ENCODE measurements at regions not wholly inside any gene's neighbourhood (a gene's known extent, or its start where the extent isn't known, plus 50 kb on each side); places are given as distances from the start of the nearest gene placed in this dataset.

- TF ChIP-seq CTCF (IDR thresholded peaks at IDR 0.05) (no peak), POLR2A (IDR thresholded peaks at IDR 0.05) (no peak), POLR2AphosphoS5 (IDR thresholded peaks at IDR 0.05; ENCODE audit: insufficient read depth in 1 of 2, low read depth in 1 of 2) (no peak)
Measured at GRCh38 chr16:86665319-86665675, 86.9 kb downstream of the FOXL1 start.

Data from vagina (tissue), 2 donors.